Neural progenitor cell (in vitro differentiated cells): ENCODE measurements at regions not wholly inside any gene's neighbourhood (a gene's known extent, or its start where the extent isn't known, plus 50 kb on each side); places are given as distances from the start of the nearest gene placed in this dataset.
A peak's percentile ranks its signal among the peaks of the same experiment; 100 is the strongest.

Experiments used
- DNase-seq: peaks from one replicate; pipeline ENCODE4 v3.0.0-alpha.2; 2016; ENCODE audit warnings: low spot score
- H2AFZ ChIP-seq: fragments of 200-600 bp; sonication (generic); replicated peaks from 2 replicates; pipeline ENCODE4 v1.6.1; 2016; ENCODE audit warnings: antibody characterized with exemption
- H3F3A ChIP-seq: fragments of 200-600 bp; sonication (generic); 2 replicates; pipeline ENCODE4 v1.6.1; 2016; ENCODE audit warnings: antibody characterized with exemption, low read depth
- H3K27ac ChIP-seq: fragments of 200-600 bp; sonication (generic); 2 replicates; pipeline ENCODE4 v1.5.1; 2016; ENCODE audit warnings: mild to moderate bottlenecking
- H3K27me3 ChIP-seq: fragments of 200-600 bp; sonication (generic); 2 replicates; pipeline ENCODE4 v1.6.1; 2016; ENCODE audit warnings: mild to moderate bottlenecking, moderate library complexity
- H3K36me3 ChIP-seq: fragments of 200-600 bp; sonication (generic); 2 replicates; pipeline ENCODE4 v1.5.1; 2016
- H3K4me1 ChIP-seq: fragments of 200-600 bp; sonication (generic); 2 replicates; pipeline ENCODE4 v1.6.1; 2016; ENCODE audit warnings: mixed run types
- H3K4me2 ChIP-seq: fragments of 200-600 bp; sonication (generic); 2 replicates; pipeline ENCODE4 v1.6.1; 2016
- H3K4me3 ChIP-seq: fragments of 200-600 bp; sonication (generic); 2 replicates; pipeline ENCODE4 v1.5.1; 2016
- H3K79me2 ChIP-seq: fragments of 200-600 bp; sonication (generic); 2 replicates; pipeline ENCODE4 v1.6.1; 2016; ENCODE audit warnings: low read depth
- H3K9ac ChIP-seq: fragments of 200-600 bp; sonication (generic); 2 replicates; pipeline ENCODE4 v1.6.1; 2016
- H3K9me3 ChIP-seq: fragments of 200-600 bp; sonication (generic); 2 replicates; pipeline ENCODE4 v1.5.1; 2016; ENCODE audit warnings: low read depth
- H4K20me1 ChIP-seq: fragments of 200-600 bp; sonication (generic); 2 replicates; pipeline ENCODE4 v1.6.1; 2016; ENCODE audit warnings: low read depth
- H3K27ac Mint-ChIP-seq: 3 replicates; pipeline ENCODE4 v1.8.0; 2021; ENCODE audit warnings: mixed read lengths
- H3K27me3 Mint-ChIP-seq: 2 replicates; pipeline ENCODE4 v1.8.0; 2022; ENCODE audit warnings: low read depth, mild to moderate bottlenecking, inconsistent platforms, moderate library complexity, mixed read lengths; ENCODE audit not compliant: insufficient read depth
- H3K36me3 Mint-ChIP-seq: 3 replicates; pipeline ENCODE4 v1.8.0; 2021; ENCODE audit warnings: mixed read lengths
- H3K4me1 Mint-ChIP-seq: 3 replicates; pipeline ENCODE4 v1.8.0; 2021; ENCODE audit warnings: mixed read lengths
- H3K4me3 Mint-ChIP-seq: 3 replicates; pipeline ENCODE4 v1.8.0; 2021; ENCODE audit warnings: mild to moderate bottlenecking, moderate library complexity, mixed read lengths
- H3K9me3 Mint-ChIP-seq: 3 replicates; pipeline ENCODE4 v1.8.0; 2020; ENCODE audit warnings: mixed read lengths
- EZH2 ChIP-seq: fragments of 200-600 bp; sonication (generic); IDR thresholded peaks from 2 replicates; pipeline ENCODE4 v1.6.1; 2017; ENCODE audit warnings: antibody characterized with exemption, mild to moderate bottlenecking, moderate library complexity
- EZH2phosphoT487 ChIP-seq: fragments of 200-600 bp; sonication (generic); IDR thresholded peaks from 2 replicates; pipeline ENCODE4 v1.6.1; 2017; ENCODE audit warnings: antibody characterized with exemption
- TF ChIP-seq, protein P1 (sequence below): fragments of 200-600 bp; sonication (generic); IDR thresholded peaks from 2 replicates; pipeline ENCODE4 v1.5.1; 2017; ENCODE audit warnings: antibody characterized with exemption, mild to moderate bottlenecking

DNA sequence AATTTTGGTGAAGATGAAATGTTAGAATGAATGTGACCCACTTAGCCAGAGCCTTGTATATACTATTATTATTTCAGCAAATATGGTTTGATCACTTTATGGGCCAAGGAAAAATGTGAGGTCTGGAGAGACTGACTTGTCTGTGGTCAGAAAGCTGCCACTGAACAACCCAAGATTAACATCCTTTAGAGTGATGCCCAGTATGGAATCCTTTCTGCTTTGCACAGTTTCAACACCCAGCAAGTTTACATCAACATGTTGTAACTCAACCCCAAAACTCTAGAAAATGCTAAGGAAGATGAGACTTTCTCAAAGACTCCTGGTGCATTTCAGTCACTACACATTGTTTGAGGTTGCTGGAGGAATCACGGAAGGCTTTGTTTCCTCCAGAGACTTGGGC, 107.7 kb downstream of the SNX19 start:
- peaks cover 8% of the 10 kb centered on the region for H3K4me1 ChIP-seq
- no peak overlapping the region for H3K27ac Mint-ChIP-seq
- TF ChIP-seq EZH2phosphoT487 (no peak), EZH2 (no peak)
- TF ChIP-seq, protein P1, sequence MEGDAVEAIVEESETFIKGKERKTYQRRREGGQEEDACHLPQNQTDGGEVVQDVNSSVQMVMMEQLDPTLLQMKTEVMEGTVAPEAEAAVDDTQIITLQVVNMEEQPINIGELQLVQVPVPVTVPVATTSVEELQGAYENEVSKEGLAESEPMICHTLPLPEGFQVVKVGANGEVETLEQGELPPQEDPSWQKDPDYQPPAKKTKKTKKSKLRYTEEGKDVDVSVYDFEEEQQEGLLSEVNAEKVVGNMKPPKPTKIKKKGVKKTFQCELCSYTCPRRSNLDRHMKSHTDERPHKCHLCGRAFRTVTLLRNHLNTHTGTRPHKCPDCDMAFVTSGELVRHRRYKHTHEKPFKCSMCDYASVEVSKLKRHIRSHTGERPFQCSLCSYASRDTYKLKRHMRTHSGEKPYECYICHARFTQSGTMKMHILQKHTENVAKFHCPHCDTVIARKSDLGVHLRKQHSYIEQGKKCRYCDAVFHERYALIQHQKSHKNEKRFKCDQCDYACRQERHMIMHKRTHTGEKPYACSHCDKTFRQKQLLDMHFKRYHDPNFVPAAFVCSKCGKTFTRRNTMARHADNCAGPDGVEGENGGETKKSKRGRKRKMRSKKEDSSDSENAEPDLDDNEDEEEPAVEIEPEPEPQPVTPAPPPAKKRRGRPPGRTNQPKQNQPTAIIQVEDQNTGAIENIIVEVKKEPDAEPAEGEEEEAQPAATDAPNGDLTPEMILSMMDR, result no peak
- peaks cover 2% of the 10 kb centered on the region for H3K27me3 Mint-ChIP-seq
- no peak overlapping the region for H3K4me2 ChIP-seq
- peak overlapping the region; percentile 37 for H2AFZ ChIP-seq
- H3K9me3 ChIP-seq, result no peaks in the 10 kb centered on the region
- no peaks in the 10 kb centered on the region for H3K79me2 ChIP-seq
- no peak overlapping the region for H3K4me3 ChIP-seq
- H3K27ac ChIP-seq, result no peak overlapping the region
- H3F3A ChIP-seq, result no peaks in the 10 kb centered on the region
- H3K36me3 ChIP-seq, result no peaks in the 10 kb centered on the region
- no peak overlapping the region for H3K4me3 Mint-ChIP-seq
- H3K4me1 Mint-ChIP-seq, result peaks cover 13% of the 10 kb centered on the region
- H3K36me3 Mint-ChIP-seq, result no peaks in the 10 kb centered on the region
- no peak overlapping the region for H3K9ac ChIP-seq
- DNase-seq, result no peak
- H3K27me3 ChIP-seq, result no peaks in the 10 kb centered on the region
- H3K9me3 Mint-ChIP-seq, result no peaks in the 10 kb centered on the region
- H4K20me1 ChIP-seq, result no peaks in the 10 kb centered on the region

DNA sequence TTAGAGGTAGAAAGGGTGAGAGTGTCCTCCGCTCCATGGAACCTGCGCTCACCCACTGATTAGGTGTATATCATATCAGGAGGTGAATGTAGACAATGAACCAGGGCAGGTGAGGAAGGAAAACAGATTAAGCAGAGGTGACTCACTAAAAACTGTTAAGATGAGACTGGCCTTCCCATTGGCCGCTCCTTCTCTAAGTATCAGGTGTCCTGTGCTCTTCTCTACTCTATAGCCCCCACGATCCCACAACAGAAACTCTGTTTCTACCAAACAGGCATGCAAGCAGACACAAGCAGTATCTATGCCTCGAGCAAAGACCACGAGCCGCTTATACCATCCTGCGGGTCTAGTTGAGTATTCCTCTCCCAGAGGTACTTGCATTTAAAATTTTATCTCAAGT, 103.1 kb downstream of the SNX19 start:
- no peaks in the 10 kb centered on the region for H3K4me1 ChIP-seq

DNA sequence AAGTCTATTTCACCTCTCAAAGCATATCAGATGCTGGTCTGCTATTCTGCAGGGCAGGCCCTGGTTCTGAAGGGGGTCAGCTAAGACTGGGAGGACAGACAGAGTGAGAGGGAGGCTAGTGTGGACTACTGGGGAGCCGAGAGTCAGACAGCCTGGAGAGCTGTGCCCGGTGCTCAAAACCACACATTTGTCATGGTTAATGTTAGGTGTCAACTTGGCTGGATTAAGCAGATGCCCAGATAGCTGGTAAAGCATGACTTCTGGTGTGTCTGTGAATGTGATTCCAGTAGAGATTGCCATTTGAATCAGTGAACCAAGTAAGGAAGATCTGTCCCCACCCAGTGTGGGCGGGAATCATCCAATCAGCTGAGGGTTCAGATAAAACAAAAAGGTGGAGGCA, 102.6 kb downstream of the SNX19 start:
- Histone ChIP-seq H4K20me1 (no peaks in the 10 kb centered on the region), H3K4me2 (no peak overlapping the region), H3K27me3 (no peaks in the 10 kb centered on the region), H3K36me3 (no peaks in the 10 kb centered on the region), H2AFZ (no peak overlapping the region), H3F3A (no peaks in the 10 kb centered on the region), H3K4me1 (no peaks in the 10 kb centered on the region), H3K27ac (no peak overlapping the region), H3K9ac (no peak overlapping the region), H3K4me3 (no peak overlapping the region), H3K79me2 (no peaks in the 10 kb centered on the region), H3K9me3 (no peaks in the 10 kb centered on the region)
- Mint-ChIP-seq H3K9me3 (peaks cover under 1% of the 10 kb centered on the region), H3K4me3 (no peak overlapping the region), H3K4me1 (peaks cover 24% of the 10 kb centered on the region), H3K27ac (no peak overlapping the region), H3K27me3 (peaks cover 3% of the 10 kb centered on the region), H3K36me3 (no peaks in the 10 kb centered on the region)
- TF ChIP-seq EZH2phosphoT487, result no peak
- TF ChIP-seq, protein P1, result no peak
- no peak for TF ChIP-seq EZH2
- no peak for DNase-seq

More for the DNA sequence above, 103.1 kb downstream of the SNX19 start:
- H3F3A ChIP-seq, result no peaks in the 10 kb centered on the region
- TF ChIP-seq EZH2 (no peak), EZH2phosphoT487 (no peak)
- TF ChIP-seq, protein P1, result no peak
- no peak overlapping the region for H3K4me3 ChIP-seq
- Mint-ChIP-seq H3K4me1 (peaks cover 24% of the 10 kb centered on the region), H3K27me3 (peaks cover 3% of the 10 kb centered on the region), H3K9me3 (no peaks in the 10 kb centered on the region), H3K4me3 (no peak overlapping the region), H3K27ac (no peak overlapping the region), H3K36me3 (no peaks in the 10 kb centered on the region)
- H3K27ac ChIP-seq, result no peak overlapping the region
- H2AFZ ChIP-seq, result no peak overlapping the region
- H3K9ac ChIP-seq, result no peak overlapping the region
- no peaks in the 10 kb centered on the region for H3K79me2 ChIP-seq
- no peak for DNase-seq
- no peaks in the 10 kb centered on the region for H3K36me3 ChIP-seq
- no peaks in the 10 kb centered on the region for H3K9me3 ChIP-seq
- no peaks in the 10 kb centered on the region for H4K20me1 ChIP-seq
- H3K27me3 ChIP-seq, result no peaks in the 10 kb centered on the region
- H3K4me2 ChIP-seq, result no peak overlapping the region
